K562 (cell line): ENCODE measurements at regions not wholly inside any gene's neighbourhood (a gene's known extent, or its start where the extent isn't known, plus 50 kb on each side); places are given as distances from the start of the nearest gene placed in this dataset.

ENCODE experiments used
- ATAC-seq: fragments of 200-7000 bp; cut with Tn5 transposase; 3 replicates; pipeline ENCODE4 v1.9.1; 2020; ENCODE audit warnings: moderate library complexity
- BruUV-seq: library from RNA; stranded (reverse); fragments of 400-500 nt; replicated peaks from 2 replicates; lab custom pipeline; 2021; lab: Mats Ljungman, UMichigan
- CTCF ChIA-PET: fragments of 300-600 bp; formaldehyde crosslinking; extraction: SDS; loops from one replicate; lab custom pipeline; 2021; ENCODE audit warnings: low intra/inter-chr PET ratio; lab: Yijun Ruan, JAX
- POLR2A ChIA-PET: fragments of 300-600, 350-650 bp; sonication (Branson Sonifier 250); formaldehyde crosslinking; extraction: SDS; loops from one replicate; lab custom pipeline; 2021; ENCODE audit warnings: antibody characterized with exemption, inconsistent platforms; lab: Yijun Ruan, JAX
- DNase-seq, 4 experiments: peaks; one replicate each; pipeline versions ENCODE4 v3.0.0 to v3.0.0-alpha.2; 2011 to 2018; ENCODE audit warnings: low spot score in 3 of 4, mixed read lengths in 3 of 4; ENCODE audit errors: extremely low read depth in 1 of 4
- FAIRE-seq: peaks from 2 replicates; lab custom pipeline; 2011; peaks lifted over from hg19 to GRCh38; lab: Jason Lieb, UNC
- H2AFZ ChIP-seq: 2 replicates; pipeline ENCODE4 v1.6.0; 2011; ENCODE audit warnings: low read depth, low read length, control low read depth, inconsistent platforms
- H3K27ac ChIP-seq: fragments of 200-600 bp; 3 replicates; pipeline ENCODE4 v1.8.0; 2011; ENCODE audit warnings: low read depth, mild to moderate bottlenecking, control low read depth, inconsistent platforms, low read length, moderate library complexity, mixed read lengths; ENCODE audit errors: extremely low read depth
- H3K27me3 ChIP-seq, 2 experiments: fragments of 300-600 bp in 1 of 2; 2 replicates in 1 of 2; 3 replicates in 1 of 2; pipeline versions ENCODE4 v1.6.0 to v1.8.0; 2011; ENCODE audit warnings: inconsistent platforms in 2 of 2, low read length in 2 of 2, mild to moderate bottlenecking in 1 of 2, mixed read lengths in 1 of 2, moderate library complexity in 1 of 2; ENCODE audit not compliant: control insufficient read depth in 2 of 2, insufficient read depth in 2 of 2
- H3K36me3 ChIP-seq: fragments of 300-600 bp; 3 replicates; pipeline ENCODE4 v1.8.0; 2011; ENCODE audit warnings: mild to moderate bottlenecking, low read length, inconsistent platforms; ENCODE audit not compliant: control insufficient read depth, insufficient read depth
- H3K4me1 ChIP-seq, 2 experiments: fragments of 200-600 bp in 1 of 2; replicated peaks in 1 of 2; 2 replicates in 1 of 2; 3 replicates in 1 of 2; pipeline versions ENCODE4 v1.5.1 to v1.8.0; 2011; ENCODE audit warnings: inconsistent platforms in 2 of 2, low read length in 2 of 2, mild to moderate bottlenecking in 1 of 2, mixed read lengths in 1 of 2, moderate library complexity in 1 of 2; ENCODE audit not compliant: control insufficient read depth in 2 of 2, insufficient read depth in 2 of 2
- H3K4me2 ChIP-seq: 2 replicates; pipeline ENCODE4 v1.6.1; 2011; ENCODE audit warnings: low read length, control low read depth, inconsistent platforms, mixed read lengths; ENCODE audit not compliant: insufficient read depth
- H3K4me3 ChIP-seq: fragments of 200-600 bp; sonication (generic), shearing (Covaris generic); 2 replicates; pipeline ENCODE4 v1.5.1; 2016; ENCODE audit warnings: control low read depth, inconsistent platforms
- H3K79me2 ChIP-seq: fragments of 200-600 bp; 3 replicates; pipeline ENCODE4 v1.8.0; 2011; ENCODE audit warnings: low read length, inconsistent platforms; ENCODE audit not compliant: control insufficient read depth, insufficient read depth
- H3K9ac ChIP-seq, 2 experiments: 2 replicates each; pipeline versions ENCODE4 v1.6.0 to v1.6.1; 2011; ENCODE audit warnings: low read depth in 2 of 2, low read length in 2 of 2, control low read depth in 1 of 2, inconsistent platforms in 1 of 2, mild to moderate bottlenecking in 1 of 2, mixed read lengths in 1 of 2; ENCODE audit not compliant: insufficient read depth in 1 of 2
- H3K9me1 ChIP-seq: one replicate; pipeline ENCODE4 v1.6.0; 2011; ENCODE audit warnings: inconsistent platforms, mild to moderate bottlenecking, low read length, moderate library complexity; ENCODE audit not compliant: control insufficient read depth, insufficient read depth
- H3K9me3 ChIP-seq: replicated peaks from 2 replicates; pipeline ENCODE4 v1.5.1; 2011; ENCODE audit warnings: low read depth, low read length, inconsistent platforms; ENCODE audit not compliant: control insufficient read depth, insufficient read depth
- H4K20me1 ChIP-seq: replicated peaks from 2 replicates; pipeline ENCODE4 v1.6.1; 2011; ENCODE audit warnings: low read length, inconsistent platforms, mixed read lengths; ENCODE audit not compliant: control insufficient read depth, insufficient read depth
- E2F3 ChIP-seq: fragments of 250-450 bp; sonication (Bioruptor Pico); IDR thresholded peaks from 2 replicates; pipeline ENCODE4 v1.4.0; 2020; ENCODE audit warnings: mild to moderate bottlenecking
- HDGF ChIP-seq: fragments of 450-650 bp; IDR thresholded peaks from 2 replicates; pipeline ENCODE4 v1.6.1; 2016
- MBD2 ChIP-seq: sonication (generic); IDR thresholded peaks from 2 replicates; pipeline ENCODE4 v1.6.1; 2016; ENCODE audit warnings: low read depth, borderline replicate concordance
- MYNN ChIP-seq, 2 experiments: sonication (generic); formaldehyde crosslinking in 1 of 2; IDR thresholded peaks; 2 replicates each; pipeline versions ENCODE4 v1.5.0 to v1.6.1; 2016 to 2020; ENCODE audit warnings: antibody characterized with exemption in 1 of 2, missing genetic modification reagents in 1 of 2
- RBFOX2 ChIP-seq: fragments of 200-400 bp; formaldehyde crosslinking; IDR thresholded peaks from 2 replicates; pipeline ENCODE4 v1.6.1; 2017; ENCODE audit warnings: low read depth, mild to moderate bottlenecking, low read length, moderate library complexity
- ZNF143 ChIP-seq: sonication (generic); formaldehyde crosslinking; IDR thresholded peaks from 2 replicates; pipeline ENCODE4 v1.9.0; 2022; ENCODE audit warnings: mild to moderate bottlenecking, missing genetic modification reagents
- ZNF263 ChIP-seq: sonication (generic); formaldehyde crosslinking; IDR thresholded peaks from 2 replicates; pipeline ENCODE4 v1.8.0; 2022; ENCODE audit warnings: mild to moderate bottlenecking, missing genetic modification reagents, borderline replicate concordance
- WGBS: fragments of 100-300 bp; shearing (Covaris generic); methylation state at CpG from one replicate; pipeline ENCODE4 v1.1.6; 2016; ENCODE audit warnings: low coverage, mixed read lengths; ENCODE audit not compliant: insufficient coverage; ENCODE audit errors: missing lambda C conversion rate; 5-methylcytosine and 5-hydroxymethylcytosine counted together
- in situ Hi-C: fragments of 300-500 bp; cut with MboI; formaldehyde crosslinking; loops from 4 replicates; pipeline ENCODE4 v1.15.0; 2018; ENCODE audit warnings: inconsistent platforms, mixed read lengths
- intact Hi-C: fragments of 100-400 bp; cut with micrococcal nuclease; formaldehyde crosslinking; loops from 2 replicates; pipeline ENCODE4 v1.14.2; 2022
- TF ChIP-seq, protein P1 (sequence below): fragments of 250-450 bp; sonication (Bioruptor Pico); IDR thresholded peaks from 2 replicates; pipeline ENCODE4 v1.9.0; 2021; ENCODE audit warnings: mild to moderate bottlenecking, inconsistent platforms

DNA sequence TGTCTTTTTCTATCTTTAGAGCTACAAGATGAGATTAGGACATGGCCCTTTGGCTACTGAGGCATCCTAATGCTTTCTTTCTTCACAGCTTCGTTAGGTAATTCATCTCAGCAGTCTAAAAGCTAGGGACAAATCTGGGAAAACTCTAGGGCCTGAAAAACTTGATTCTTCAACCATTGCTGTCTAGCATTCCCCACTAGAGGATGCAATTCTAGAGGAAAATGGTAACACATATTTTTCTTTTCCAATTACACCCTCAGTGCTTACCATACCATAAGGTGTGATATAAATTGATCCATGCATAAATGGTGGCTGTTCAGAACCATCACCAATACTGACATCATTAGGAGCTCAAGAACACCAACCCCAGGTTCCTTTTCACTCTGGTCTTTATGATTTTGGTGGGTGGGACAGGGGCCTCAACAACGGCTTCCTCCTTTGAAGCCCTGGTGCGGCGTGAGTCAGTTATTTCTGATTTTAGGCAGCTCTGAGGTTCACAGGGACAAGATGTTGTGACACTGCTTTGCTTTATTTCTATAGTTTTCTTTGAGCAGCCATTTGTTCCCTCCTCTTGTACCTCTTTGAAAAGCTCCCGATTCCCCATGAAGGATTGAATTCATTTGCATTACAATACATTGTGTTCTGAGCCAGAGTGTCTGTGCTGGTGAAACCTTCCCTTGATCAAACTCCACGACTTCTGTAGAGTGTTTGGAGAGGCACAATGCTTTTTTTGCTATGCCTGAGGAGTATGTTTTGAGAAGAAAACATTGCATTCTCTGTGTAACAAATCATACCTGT, 526.0 kb upstream of the TRPC7 start:
- no peak for DNase-seq
- no peak for ATAC-seq
- Histone ChIP-seq H4K20me1 (no peaks in the 10 kb centered on the region), H3K4me1 (no peaks in the 10 kb centered on the region), H3K79me2 (no peaks in the 10 kb centered on the region), H3K36me3 (no peaks in the 10 kb centered on the region), H3K4me2 (no peak overlapping the region), H3K9me3 (no peaks in the 10 kb centered on the region), H3K27ac (no peak overlapping the region), H3K9me1 (no peaks in the 10 kb centered on the region), H3K9ac (no peak overlapping the region), H3K27me3 (no peaks in the 10 kb centered on the region), H3K4me3 (no peak overlapping the region), H2AFZ (no peak overlapping the region)
- FAIRE-seq, result no peak
- ChIA-PET POLR2A (interaction anchor here (1.0 kb wide), 1 partner anchor 11 kb away, joined by 3 read pairs; no protein-coding TSS in a partner anchor), CTCF (no interaction called here)
- intact Hi-C loops (no loop called here), in situ Hi-C loops (no loop called here)
- TF ChIP-seq ZNF263 (CRISPR knock-in tag) (no peak), E2F3 (CRISPR knock-in tag) (no peak), HDGF (no peak), MYNN (IDR thresholded peaks at IDR 0.05) (no peak), MYNN (CRISPR knock-in tag; IDR thresholded peaks at IDR 0.05) (no peak), RBFOX2 (no peak), MBD2 (no peak), ZNF143 (CRISPR knock-in tag) (no peak)
- TF ChIP-seq, protein P1, sequence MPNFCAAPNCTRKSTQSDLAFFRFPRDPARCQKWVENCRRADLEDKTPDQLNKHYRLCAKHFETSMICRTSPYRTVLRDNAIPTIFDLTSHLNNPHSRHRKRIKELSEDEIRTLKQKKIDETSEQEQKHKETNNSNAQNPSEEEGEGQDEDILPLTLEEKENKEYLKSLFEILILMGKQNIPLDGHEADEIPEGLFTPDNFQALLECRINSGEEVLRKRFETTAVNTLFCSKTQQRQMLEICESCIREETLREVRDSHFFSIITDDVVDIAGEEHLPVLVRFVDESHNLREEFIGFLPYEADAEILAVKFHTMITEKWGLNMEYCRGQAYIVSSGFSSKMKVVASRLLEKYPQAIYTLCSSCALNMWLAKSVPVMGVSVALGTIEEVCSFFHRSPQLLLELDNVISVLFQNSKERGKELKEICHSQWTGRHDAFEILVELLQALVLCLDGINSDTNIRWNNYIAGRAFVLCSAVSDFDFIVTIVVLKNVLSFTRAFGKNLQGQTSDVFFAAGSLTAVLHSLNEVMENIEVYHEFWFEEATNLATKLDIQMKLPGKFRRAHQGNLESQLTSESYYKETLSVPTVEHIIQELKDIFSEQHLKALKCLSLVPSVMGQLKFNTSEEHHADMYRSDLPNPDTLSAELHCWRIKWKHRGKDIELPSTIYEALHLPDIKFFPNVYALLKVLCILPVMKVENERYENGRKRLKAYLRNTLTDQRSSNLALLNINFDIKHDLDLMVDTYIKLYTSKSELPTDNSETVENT (CRISPR knock-in tag), result no peak
- BruUV-seq, result no TSS peak
- WGBS, result under 1% methylated on average over 6 of the region's 6 CpGs
